IMR-90 (cell line): ENCODE measurements at regions not wholly inside any gene's neighbourhood (a gene's known extent, or its start where the extent isn't known, plus 50 kb on each side); places are given as distances from the start of the nearest gene placed in this dataset.

Experiments used
- CTCF ChIP-seq: conservative IDR thresholded peaks from 2 replicates; pipeline ENCODE4 v1.5.1; 2012; ENCODE audit warnings: mild to moderate bottlenecking, low read depth, low read length, improper control_type of control experiment
- FOS ChIP-seq: fragments of 150-350 bp; IDR thresholded peaks from 2 replicates; pipeline ENCODE4 v1.6.1; 2016; ENCODE audit warnings: low read depth, low read length
- POLR2A ChIP-seq: IDR thresholded peaks from 2 replicates; pipeline ENCODE4 v1.6.1; 2012; ENCODE audit warnings: mild to moderate bottlenecking, low read depth, low read length
- RAD21 ChIP-seq: IDR thresholded peaks from 2 replicates; pipeline ENCODE4 v1.6.1; 2012; ENCODE audit warnings: low read length, improper control_type of control experiment
- RCOR1 ChIP-seq: IDR thresholded peaks from 2 replicates; pipeline ENCODE4 v1.6.1; 2012; ENCODE audit warnings: mild to moderate bottlenecking, low read length, improper control_type of control experiment; ENCODE audit not compliant: insufficient replicate concordance
- USF2 ChIP-seq: fragments of 150-350 bp; IDR thresholded peaks from 2 replicates; pipeline ENCODE4 v1.6.1; 2017; ENCODE audit warnings: mild to moderate bottlenecking, antibody characterized with exemption, low read length, low read depth

- no peak for TF ChIP-seq FOS
- no peak for TF ChIP-seq RCOR1
- TF ChIP-seq CTCF = peak; percentile 93
- peak; percentile 95 for TF ChIP-seq RAD21
- no peak for TF ChIP-seq USF2
- no peak for TF ChIP-seq POLR2A
These were observed 200.4 kb downstream of the INO80D start for GRCh38 chr2:205885492-205886099.
